SK-N-SH treated with all-trans-retinoic acid at 6 μM for 48 hours (cell line): ENCODE measurements at regions not wholly inside any gene's neighbourhood (a gene's known extent, or its start where the extent isn't known, plus 50 kb on each side); places are given as distances from the start of the nearest gene placed in this dataset.

Experiments used
- ARNTL ChIP-seq: fragments of 450-650 bp; formaldehyde crosslinking; IDR thresholded peaks from 2 replicates; pipeline ENCODE4 v1.5.0; 2020; ENCODE audit warnings: low read depth, mild to moderate bottlenecking, moderate library complexity, borderline replicate concordance
- OSR1 ChIP-seq: fragments of 250-450 bp; sonication (Bioruptor Pico); IDR thresholded peaks from 2 replicates; pipeline ENCODE4 v1.8.0; 2022; ENCODE audit warnings: moderate library complexity, mild to moderate bottlenecking, inconsistent platforms
- RARB ChIP-seq: fragments of 250-450 bp; sonication (Bioruptor Pico); IDR thresholded peaks from 2 replicates; pipeline ENCODE4 v1.8.0; 2021; ENCODE audit warnings: mild to moderate bottlenecking, moderate library complexity
- TCF4 ChIP-seq: fragments of 250-450 bp; sonication (Bioruptor Pico); IDR thresholded peaks from 2 replicates; pipeline ENCODE4 v1.8.0; 2021; ENCODE audit warnings: mild to moderate bottlenecking, moderate library complexity, borderline replicate concordance
- ZFP3 ChIP-seq: fragments of 250-450 bp; sonication (Bioruptor Pico); IDR thresholded peaks from 2 replicates; pipeline ENCODE4 v1.5.0; 2020; ENCODE audit warnings: mild to moderate bottlenecking, moderate library complexity
- TF ChIP-seq, protein P1 (sequence below): fragments of 250-450 bp; sonication (Bioruptor Pico); IDR thresholded peaks from 2 replicates; pipeline ENCODE4 v1.8.0; 2020; ENCODE audit warnings: mild to moderate bottlenecking, moderate library complexity, borderline replicate concordance
- TF ChIP-seq, protein P2 (sequence below): fragments of 250-450 bp; sonication (Bioruptor Pico); IDR thresholded peaks from 2 replicates; pipeline ENCODE4 v1.5.1; 2020; ENCODE audit warnings: low read depth, mild to moderate bottlenecking, moderate library complexity

DNA sequence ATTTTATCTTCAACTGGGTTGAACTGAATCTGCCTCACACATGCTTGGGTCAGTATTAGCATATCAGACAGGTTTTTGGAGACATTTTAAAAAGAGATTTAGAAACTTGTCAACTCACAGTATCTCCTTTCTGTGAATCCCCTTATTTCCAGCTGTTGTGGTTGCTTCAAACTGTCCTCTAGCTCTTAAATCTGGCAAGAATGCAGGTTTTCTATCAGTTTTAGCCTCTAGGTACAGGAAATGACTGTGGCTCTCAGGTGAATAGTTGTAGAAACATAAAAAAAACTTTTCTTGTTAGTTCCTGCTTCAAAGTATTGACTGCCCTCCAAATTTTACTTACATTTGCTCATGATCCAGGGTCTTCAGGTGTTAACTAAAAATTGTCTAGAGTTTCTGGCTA, 495.7 kb upstream of the TMPRSS15 start:
- TF ChIP-seq, protein P1, sequence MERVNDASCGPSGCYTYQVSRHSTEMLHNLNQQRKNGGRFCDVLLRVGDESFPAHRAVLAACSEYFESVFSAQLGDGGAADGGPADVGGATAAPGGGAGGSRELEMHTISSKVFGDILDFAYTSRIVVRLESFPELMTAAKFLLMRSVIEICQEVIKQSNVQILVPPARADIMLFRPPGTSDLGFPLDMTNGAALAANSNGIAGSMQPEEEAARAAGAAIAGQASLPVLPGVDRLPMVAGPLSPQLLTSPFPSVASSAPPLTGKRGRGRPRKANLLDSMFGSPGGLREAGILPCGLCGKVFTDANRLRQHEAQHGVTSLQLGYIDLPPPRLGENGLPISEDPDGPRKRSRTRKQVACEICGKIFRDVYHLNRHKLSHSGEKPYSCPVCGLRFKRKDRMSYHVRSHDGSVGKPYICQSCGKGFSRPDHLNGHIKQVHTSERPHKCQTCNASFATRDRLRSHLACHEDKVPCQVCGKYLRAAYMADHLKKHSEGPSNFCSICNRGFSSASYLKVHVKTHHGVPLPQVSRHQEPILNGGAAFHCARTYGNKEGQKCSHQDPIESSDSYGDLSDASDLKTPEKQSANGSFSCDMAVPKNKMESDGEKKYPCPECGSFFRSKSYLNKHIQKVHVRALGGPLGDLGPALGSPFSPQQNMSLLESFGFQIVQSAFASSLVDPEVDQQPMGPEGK (CRISPR knock-in tag): no peak
- no peak for TF ChIP-seq OSR1
- TF ChIP-seq ARNTL (CRISPR knock-in tag): no peak
- no peak for TF ChIP-seq TCF4 (CRISPR knock-in tag)
- no peak for TF ChIP-seq ZFP3 (CRISPR knock-in tag)
- TF ChIP-seq, protein P2, sequence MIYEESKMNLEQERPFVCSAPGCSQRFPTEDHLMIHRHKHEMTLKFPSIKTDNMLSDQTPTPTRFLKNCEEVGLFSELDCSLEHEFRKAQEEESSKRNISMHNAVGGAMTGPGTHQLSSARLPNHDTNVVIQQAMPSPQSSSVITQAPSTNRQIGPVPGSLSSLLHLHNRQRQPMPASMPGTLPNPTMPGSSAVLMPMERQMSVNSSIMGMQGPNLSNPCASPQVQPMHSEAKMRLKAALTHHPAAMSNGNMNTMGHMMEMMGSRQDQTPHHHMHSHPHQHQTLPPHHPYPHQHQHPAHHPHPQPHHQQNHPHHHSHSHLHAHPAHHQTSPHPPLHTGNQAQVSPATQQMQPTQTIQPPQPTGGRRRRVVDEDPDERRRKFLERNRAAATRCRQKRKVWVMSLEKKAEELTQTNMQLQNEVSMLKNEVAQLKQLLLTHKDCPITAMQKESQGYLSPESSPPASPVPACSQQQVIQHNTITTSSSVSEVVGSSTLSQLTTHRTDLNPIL (CRISPR knock-in tag): no peak
- no peak for TF ChIP-seq RARB
